ENCODE measurements at regions not wholly inside any gene's neighbourhood (a gene's known extent, or its start where the extent isn't known, plus 50 kb on each side); places are given as distances from the start of the nearest gene placed in this dataset.

- no peak for DNase-seq
These were observed 386.0 kb downstream of the CHSY3 start for GRCh38 chr5:130290219-130290618.

GRCh38 chr5:130289132-130290088 lies 385.1 kb downstream of the CHSY3 start:
- no peak for DNase-seq

GRCh38 chr5:130287438-130287837 lies 383.2 kb downstream of the CHSY3 start:
- DNase-seq = no peak

GRCh38 chr5:130286971-130287370 lies 382.7 kb downstream of the CHSY3 start:
- no peak for DNase-seq

- DNase-seq = no peak
These were observed 377.8 kb downstream of the CHSY3 start for GRCh38 chr5:130282049-130282448.

- DNase-seq = no peak
These were observed 376.4 kb downstream of the CHSY3 start for GRCh38 chr5:130280528-130281217.

- DNase-seq = no peak
These were observed 375.1 kb downstream of the CHSY3 start for GRCh38 chr5:130279386-130279785.

- DNase-seq = no peak
These were observed 373.9 kb downstream of the CHSY3 start for GRCh38 chr5:130278136-130278535.

GRCh38 chr5:130277522-130277921 lies 373.3 kb downstream of the CHSY3 start:
- DNase-seq = no peak

- no peak for DNase-seq
These were observed 372.7 kb downstream of the CHSY3 start for GRCh38 chr5:130277002-130277401.

- no peak for DNase-seq
These were observed 368.6 kb downstream of the CHSY3 start for GRCh38 chr5:130272837-130273236.

GRCh38 chr5:130270786-130271185 lies 366.5 kb downstream of the CHSY3 start:
- no peak for DNase-seq

- DNase-seq = no peak
These were observed 364.2 kb downstream of the CHSY3 start for GRCh38 chr5:130268489-130268888.

- DNase-seq = no peak
These were observed 363.7 kb downstream of the CHSY3 start for GRCh38 chr5:130267926-130268325.

- no peak for DNase-seq
These were observed 356.2 kb downstream of the CHSY3 start for GRCh38 chr5:130260481-130260880.

GRCh38 chr5:130251931-130252330 lies 347.7 kb downstream of the CHSY3 start:
- DNase-seq = no peak

GRCh38 chr5:130243641-130244040 lies 339.4 kb downstream of the CHSY3 start:
- no peak for DNase-seq

GRCh38 chr5:130237721-130238120 lies 333.5 kb downstream of the CHSY3 start:
- no peak for DNase-seq

Measured in stimulated activated naive CD4-positive, alpha-beta T cell treated with Interleukin-2 at 50 U/mL for 16 hours (primary cell).